HCT116 (cell line): ENCODE measurements at regions not wholly inside any gene's neighbourhood (a gene's known extent, or its start where the extent isn't known, plus 50 kb on each side); places are given as distances from the start of the nearest gene placed in this dataset.

Experiments used
- ATAC-seq: fragments of 200-7000 bp; cut with Tn5 transposase; 2 replicates; pipeline ENCODE4 v1.9.1; 2020; ENCODE audit warnings: mild to moderate bottlenecking, moderate library complexity
- BruUV-seq: library from RNA; stranded (reverse); fragments of 400-500 nt; replicated peaks from 2 replicates; lab custom pipeline; 2021; lab: Mats Ljungman, UMichigan
- CTCF ChIA-PET: fragments of 300-600 bp; sonication (Branson Sonifier 250); formaldehyde crosslinking; loops from one replicate; lab custom pipeline; 2021; ENCODE audit warnings: antibody characterized with exemption; lab: Charles Lee
- POLR2A ChIA-PET: fragments of 300-600, 350-600 bp; sonication (Branson Sonifier 250); formaldehyde crosslinking; loops from one replicate; lab custom pipeline; 2021; ENCODE audit warnings: antibody characterized with exemption; lab: Charles Lee
- RAD21 ChIA-PET, 2 experiments: fragments of 300-600 bp; sonication (Branson Sonifier 250); formaldehyde crosslinking; loops; one replicate each; lab custom pipeline; 2023; ENCODE audit warnings: low total read pairs in 2 of 2; ENCODE audit not compliant: uncharacterized antibody in 2 of 2, unreplicated experiment in 2 of 2, low non-redundant PET in 1 of 2; lab: Charles Lee
- DNase-seq: peaks from one replicate; pipeline ENCODE4 v3.0.0-alpha.2; 2010; ENCODE audit warnings: low read depth, low spot score
- H2AFZ ChIP-seq: fragments of 200-600 bp; shearing (Covaris generic), sonication (generic); 2 replicates; pipeline ENCODE4 v1.6.1; 2017; ENCODE audit warnings: low read depth, mixed run types, mixed read lengths, antibody characterized with exemption, low read length; ENCODE audit not compliant: poor library complexity, severe bottlenecking
- H3K27ac ChIP-seq: 2 replicates; pipeline ENCODE4 v1.5.1; 2012; ENCODE audit warnings: low read depth, low read length
- H3K27me3 ChIP-seq: fragments of 200-600 bp; sonication (generic); 2 replicates; pipeline ENCODE4 v1.6.1; 2016; ENCODE audit warnings: mixed run types, low read length, mixed read lengths; ENCODE audit not compliant: insufficient read depth
- H3K36me3 ChIP-seq, 2 experiments: fragments of 200-500 bp in 1 of 2; fragments of 200-600 bp in 1 of 2; sonication (Bioruptor generic) in 1 of 2; sonication (generic) in 1 of 2; 2 replicates each; pipeline versions ENCODE4 v1.5.1 to v1.6.1; 2014 to 2016; ENCODE audit warnings: low read length in 2 of 2, inconsistent platforms in 1 of 2, mixed read lengths in 1 of 2, mixed run types in 1 of 2; ENCODE audit not compliant: insufficient read depth in 2 of 2, control insufficient read depth in 1 of 2
- H3K4me1 ChIP-seq, 2 experiments: fragments of 200-600 bp in 1 of 2; sonication (generic) in 1 of 2; 2 replicates each; pipeline versions ENCODE4 v1.5.1 to v1.6.1; 2012 to 2017; ENCODE audit warnings: low read length in 2 of 2, inconsistent platforms in 1 of 2, mild to moderate bottlenecking in 1 of 2, mixed read lengths in 1 of 2, mixed run types in 1 of 2, moderate library complexity in 1 of 2; ENCODE audit not compliant: insufficient read depth in 2 of 2, control insufficient read depth in 1 of 2
- H3K4me2 ChIP-seq: fragments of 200-600 bp; sonication (generic); 2 replicates; pipeline ENCODE4 v1.6.1; 2017; ENCODE audit warnings: mixed run types, low read length, mixed read lengths
- H3K4me3 ChIP-seq, 2 experiments: fragments of 200-600 bp in 1 of 2; sonication (generic) in 1 of 2; replicated peaks in 1 of 2; 2 replicates each; pipeline ENCODE4 v1.5.1; 2011 to 2016; ENCODE audit warnings: low read length in 2 of 2, control low read depth in 1 of 2, low read depth in 1 of 2, mild to moderate bottlenecking in 1 of 2, mixed read lengths in 1 of 2, mixed run types in 1 of 2
- H3K79me2 ChIP-seq: fragments of 200-600 bp; sonication (generic); 2 replicates; pipeline ENCODE4 v1.6.1; 2017; ENCODE audit warnings: mild to moderate bottlenecking, mixed run types, low read length, moderate library complexity, mixed read lengths; ENCODE audit not compliant: insufficient read depth
- H3K9ac ChIP-seq: fragments of 200-600 bp; sonication (generic); 2 replicates; pipeline ENCODE4 v1.6.1; 2016; ENCODE audit warnings: low read length, mixed read lengths
- H3K9me2 ChIP-seq: fragments of 200-600 bp; sonication (generic), shearing (Covaris generic); 2 replicates; pipeline ENCODE4 v1.6.1; 2017; ENCODE audit warnings: mixed run types, mild to moderate bottlenecking, moderate library complexity; ENCODE audit not compliant: insufficient read depth
- H3K9me3 ChIP-seq, 2 experiments: fragments of 200-500 bp in 1 of 2; fragments of 200-600 bp in 1 of 2; sonication (Bioruptor generic) in 1 of 2; sonication (generic) in 1 of 2; 2 replicates each; pipeline ENCODE4 v1.6.1; 2014 to 2017; ENCODE audit warnings: low read length in 2 of 2, mixed read lengths in 2 of 2, inconsistent platforms in 1 of 2, low read depth in 1 of 2, mild to moderate bottlenecking in 1 of 2, mixed run types in 1 of 2, moderate library complexity in 1 of 2; ENCODE audit not compliant: control insufficient read depth in 1 of 2, insufficient read depth in 1 of 2
- H4K20me1 ChIP-seq: fragments of 200-600 bp; sonication (generic), shearing (Covaris generic); 2 replicates; pipeline ENCODE4 v1.6.1; 2017; ENCODE audit warnings: mixed run types, mild to moderate bottlenecking, moderate library complexity; ENCODE audit not compliant: insufficient read depth
- CBX3 ChIP-seq: IDR thresholded peaks from 2 replicates; pipeline ENCODE4 v1.6.1; 2012; ENCODE audit warnings: low read depth
- CEBPB ChIP-seq: IDR thresholded peaks from 2 replicates; pipeline ENCODE4 v1.6.1; 2012; ENCODE audit warnings: low read depth
- CTCF ChIP-seq, 3 experiments: fragments of 200-600 bp in 1 of 3; sonication (generic) in 1 of 3; IDR thresholded peaks in 2 of 3; conservative IDR thresholded peaks in 1 of 3; 2 replicates each; pipeline ENCODE4 v1.5.1; 2012 to 2017; ENCODE audit warnings: low read depth in 2 of 3, low read length in 2 of 3, antibody characterized with exemption in 1 of 3, borderline replicate concordance in 1 of 3, control low read depth in 1 of 3, mild to moderate bottlenecking in 1 of 3, mixed read lengths in 1 of 3, mixed run types in 1 of 3, moderate library complexity in 1 of 3; ENCODE audit not compliant: insufficient read depth in 1 of 3
- EZH2phosphoT487 ChIP-seq: fragments of 200-600 bp; IDR thresholded peaks from 2 replicates; pipeline ENCODE4 v1.6.1; 2018; ENCODE audit warnings: antibody characterized with exemption, borderline replicate concordance
- FOSL1 ChIP-seq: IDR thresholded peaks from 2 replicates; pipeline ENCODE4 v1.6.1; 2012; ENCODE audit warnings: low read depth
- JUND ChIP-seq: IDR thresholded peaks from 2 replicates; pipeline ENCODE4 v1.6.1; 2012
- MAX ChIP-seq: IDR thresholded peaks from 2 replicates; pipeline ENCODE4 v1.6.1; 2012
- RAD21 ChIP-seq: IDR thresholded peaks from 2 replicates; pipeline ENCODE4 v1.6.1; 2012; ENCODE audit warnings: low read depth, mild to moderate bottlenecking
- SIN3A ChIP-seq: IDR thresholded peaks from 2 replicates; pipeline ENCODE4 v1.6.1; 2012; ENCODE audit warnings: low read depth
- SP1 ChIP-seq: IDR thresholded peaks from 2 replicates; pipeline ENCODE4 v1.6.1; 2012; ENCODE audit warnings: low read depth
- SRF ChIP-seq: IDR thresholded peaks from 2 replicates; pipeline ENCODE4 v1.6.1; 2012; ENCODE audit warnings: low read depth
- TCF7L2 ChIP-seq: IDR thresholded peaks from 2 replicates; pipeline ENCODE4 v1.7.0; 2011; ENCODE audit warnings: borderline replicate concordance, inconsistent platforms; ENCODE audit not compliant: insufficient read depth, insufficient read length; ENCODE audit errors: extremely low read depth
- YY1 ChIP-seq: IDR thresholded peaks from 2 replicates; pipeline ENCODE4 v1.6.1; 2011; ENCODE audit warnings: low read length, low read depth, moderate library complexity, mild to moderate bottlenecking; ENCODE audit not compliant: insufficient replicate concordance; ENCODE audit errors: extremely low read depth
- ZBTB33 ChIP-seq: IDR thresholded peaks from 2 replicates; pipeline ENCODE4 v1.6.1; 2011; ENCODE audit warnings: mild to moderate bottlenecking, low read length, moderate library complexity; ENCODE audit not compliant: insufficient replicate concordance; ENCODE audit errors: extremely low read depth
- intact Hi-C: fragments of 100-400 bp; cut with micrococcal nuclease; formaldehyde crosslinking; loops from 2 replicates; pipeline ENCODE4 v1.10.0; 2022

- no peak for ATAC-seq
- H3K27me3 ChIP-seq, result no peaks in the 10 kb centered on the region
- no peak for DNase-seq
- H4K20me1 ChIP-seq, result no peaks in the 10 kb centered on the region
- no peak overlapping the region for H2AFZ ChIP-seq
- H3K4me2 ChIP-seq, result no peak overlapping the region
- POLR2A ChIA-PET, result no interaction called here
- no peaks in the 10 kb centered on the region for H3K9me3 ChIP-seq
- H3K9me2 ChIP-seq, result no peaks in the 10 kb centered on the region
- no peaks in the 10 kb centered on the region for H3K79me2 ChIP-seq
- H3K4me3 ChIP-seq, result no peak overlapping the region
- RAD21 ChIA-PET, result no interaction called here
- no peaks in the 10 kb centered on the region for H3K4me1 ChIP-seq
- no peak overlapping the region for H3K27ac ChIP-seq
- intact Hi-C loops, result no loop called here
- no peaks in the 10 kb centered on the region for H3K36me3 ChIP-seq
- CTCF ChIA-PET, result no interaction called here
- no TSS peak for BruUV-seq
- H3K9ac ChIP-seq, result no peak overlapping the region
- no peak for TF ChIP-seq CEBPB
- TF ChIP-seq SIN3A, result no peak
- no peak for TF ChIP-seq CBX3
- TF ChIP-seq CTCF (IDR thresholded peaks at IDR 0.05 in 2 of 3, conservative IDR thresholded peaks at IDR 0.05 in 1 of 3; ENCODE audit: borderline replicate concordance in 1 of 3, insufficient read depth in 1 of 3, low read depth in 2 of 3, low read length in 2 of 3), result no peak
- no peak for TF ChIP-seq MAX
- no peak for TF ChIP-seq SRF
- TF ChIP-seq YY1, result no peak
- no peak for TF ChIP-seq JUND
- no peak for TF ChIP-seq RAD21
- TF ChIP-seq EZH2phosphoT487, result no peak
- TF ChIP-seq FOSL1, result no peak
- no peak for TF ChIP-seq TCF7L2
- TF ChIP-seq ZBTB33, result no peak
- TF ChIP-seq SP1, result no peak
These were observed 61.9 kb upstream of the RUFY1 start for GRCh38 chr5:179488491-179488890.
